ENCODE measurements at regions not wholly inside any gene's neighbourhood (a gene's known extent, or its start where the extent isn't known, plus 50 kb on each side); places are given as distances from the start of the nearest gene placed in this dataset.

- TF ChIP-seq CTCF (IDR thresholded peaks at IDR 0.05; ENCODE audit: insufficient read depth, low read length, poor library complexity, severe bottlenecking), result no peak
- no peak for TF ChIP-seq EZH2phosphoT487 (conservative IDR thresholded peaks at IDR 0.05; ENCODE audit: low read length)
These were observed 288.3 kb upstream of the CLINT1 start for GRCh38 chr5:158147227-158147626.

All from SU-DHL-6 (cell line).